HG02943 (cell line): ENCODE measurements at regions not wholly inside any gene's neighbourhood (a gene's known extent, or its start where the extent isn't known, plus 50 kb on each side); places are given as distances from the start of the nearest gene placed in this dataset.

ENCODE experiments used
- ATAC-seq: cut with Tn5 transposase; IDR thresholded peaks from one replicate; pipeline ENCODE4 v1.9.1; 2021; ENCODE audit warnings: mild to moderate bottlenecking, low read depth, moderate library complexity; ENCODE audit not compliant: unreplicated experiment

GRCh38 chr1:55428231-55428630 is 213.1 kb upstream of the USP24 start:
- no peak for ATAC-seq

DNA sequence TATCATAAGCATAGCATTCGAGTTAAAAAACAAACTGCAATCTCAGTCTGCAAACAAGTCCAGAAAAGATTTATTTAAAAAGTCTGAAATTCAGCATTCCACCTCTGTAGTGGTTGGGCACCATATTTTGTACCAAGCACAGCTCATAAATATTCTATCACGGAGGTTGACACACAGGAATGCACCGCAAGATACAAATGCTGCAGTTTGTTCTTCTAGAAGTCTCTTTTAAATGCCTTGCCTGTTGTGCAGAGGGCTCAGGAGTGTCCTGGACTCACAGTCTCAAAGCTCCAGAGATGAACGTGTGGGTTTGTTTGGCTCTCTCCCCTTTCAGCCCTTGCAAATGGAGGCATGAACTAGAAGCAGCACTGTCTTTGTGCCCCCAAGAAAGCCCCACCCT is 212.4 kb upstream of the USP24 start:
- ATAC-seq, result no peak

DNA sequence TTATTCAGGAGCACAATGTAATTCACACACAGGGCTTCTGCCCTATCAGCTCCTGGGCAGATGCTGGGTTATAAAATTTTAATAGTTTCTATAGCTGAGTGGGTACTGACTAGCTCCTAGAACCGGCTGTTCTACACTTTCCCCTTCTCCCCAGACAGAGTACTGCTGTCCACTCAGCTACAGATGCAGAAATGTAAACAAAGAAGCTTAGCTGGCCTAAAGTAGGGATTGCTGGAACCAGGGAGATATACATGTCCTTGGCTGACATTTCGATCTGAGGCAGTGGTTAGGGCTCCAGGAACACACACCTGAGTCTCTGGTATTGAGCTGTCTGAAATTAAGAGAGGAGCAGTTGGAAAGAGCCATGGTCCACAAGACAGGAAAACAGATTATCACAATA is 211.5 kb upstream of the USP24 start:
- no peak for ATAC-seq

- no peak for ATAC-seq
These were observed 211.0 kb upstream of the USP24 start for GRCh38 chr1:55426156-55426555.

GRCh38 chr1:55425310-55425930 is 210.3 kb upstream of the USP24 start:
- ATAC-seq, result no peak

DNA sequence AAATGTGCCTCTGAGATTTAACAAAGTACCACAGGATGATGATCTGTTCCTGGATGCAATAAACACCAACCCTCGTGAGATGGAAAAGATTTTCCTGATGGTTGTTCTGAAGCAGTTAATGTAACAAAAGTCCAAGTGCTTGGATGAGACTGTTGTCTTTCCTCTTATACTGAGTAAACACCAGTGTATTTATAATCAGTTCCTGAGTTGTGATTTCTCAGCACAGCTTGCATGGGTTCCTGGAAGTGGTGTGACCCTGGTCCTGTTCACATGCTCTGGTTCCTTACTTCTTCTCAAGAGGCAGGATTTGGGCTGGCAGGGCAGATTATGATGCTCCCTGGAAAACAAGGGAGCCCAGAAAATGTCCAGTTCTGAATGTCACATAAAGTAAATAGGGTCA is 208.2 kb upstream of the USP24 start:
- no peak for ATAC-seq

- no peak for ATAC-seq
These were observed 206.0 kb upstream of the USP24 start for GRCh38 chr1:55420929-55421716.

- ATAC-seq, result no peak
These were observed 204.9 kb upstream of the USP24 start for GRCh38 chr1:55420026-55420425.

DNA sequence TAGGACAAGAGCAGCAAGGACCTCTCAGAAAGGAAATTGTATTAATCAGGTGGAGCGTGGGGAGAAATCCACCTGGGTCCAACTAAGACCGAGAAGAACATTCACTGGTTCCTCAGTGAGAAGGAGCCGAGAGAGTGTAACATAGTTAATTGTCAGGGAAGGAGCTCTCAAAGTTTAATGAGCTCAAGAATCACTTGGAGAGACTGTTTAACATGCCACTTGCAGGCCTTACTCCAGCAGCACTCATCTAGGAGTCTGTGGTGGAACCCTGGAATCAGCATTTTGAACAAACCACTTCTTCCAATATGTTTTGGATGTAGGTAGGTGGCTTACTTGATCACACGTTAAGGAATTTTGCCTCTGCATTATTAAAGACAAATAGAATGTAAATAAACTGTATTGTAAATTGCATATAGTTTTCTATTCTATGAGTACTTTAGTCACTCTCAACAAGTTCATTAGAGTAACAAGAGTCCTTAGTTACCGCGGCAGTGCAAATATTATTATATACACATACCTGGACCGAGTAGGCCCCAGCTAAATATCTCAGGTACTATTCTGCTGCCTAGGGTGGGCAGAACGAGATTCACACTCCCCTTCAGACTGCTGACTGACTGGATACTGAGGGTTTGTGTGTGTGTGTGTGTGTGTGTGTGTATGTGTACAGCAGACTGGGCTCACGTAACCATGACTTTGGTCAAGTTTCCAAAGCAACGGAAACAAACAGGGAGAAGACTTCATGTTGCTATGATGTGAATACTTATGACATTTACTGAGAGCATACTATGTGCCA is 203.2 kb upstream of the USP24 start:
- no peak for ATAC-seq

GRCh38 chr1:55416164-55416842 is 201.1 kb upstream of the USP24 start:
- ATAC-seq, result no peak

DNA sequence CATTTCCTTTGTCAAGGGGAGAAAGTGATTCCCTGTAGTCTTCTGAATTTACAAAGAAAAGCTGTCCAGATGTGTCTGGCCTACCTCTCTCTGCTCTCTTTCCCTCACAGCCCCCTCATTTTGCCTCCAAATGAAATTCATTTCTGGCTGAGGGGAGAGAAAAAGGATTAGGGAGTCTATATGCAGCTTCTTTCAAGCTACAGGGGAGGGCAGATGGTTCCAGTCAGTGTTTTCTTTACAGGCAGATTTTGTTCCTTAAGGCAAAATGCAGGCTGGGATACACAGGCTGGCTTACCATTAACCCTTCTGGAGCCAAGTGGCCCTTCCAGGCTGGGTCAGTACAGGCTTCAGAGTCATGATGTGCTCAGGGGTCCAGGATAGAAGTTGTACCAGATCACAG is 198.1 kb upstream of the USP24 start:
- no peak for ATAC-seq

- ATAC-seq, result no peak
These were observed 196.9 kb upstream of the USP24 start for GRCh38 chr1:55412060-55412459.

- no peak for ATAC-seq
These were observed 187.7 kb upstream of the USP24 start for GRCh38 chr1:55402671-55403464.

DNA sequence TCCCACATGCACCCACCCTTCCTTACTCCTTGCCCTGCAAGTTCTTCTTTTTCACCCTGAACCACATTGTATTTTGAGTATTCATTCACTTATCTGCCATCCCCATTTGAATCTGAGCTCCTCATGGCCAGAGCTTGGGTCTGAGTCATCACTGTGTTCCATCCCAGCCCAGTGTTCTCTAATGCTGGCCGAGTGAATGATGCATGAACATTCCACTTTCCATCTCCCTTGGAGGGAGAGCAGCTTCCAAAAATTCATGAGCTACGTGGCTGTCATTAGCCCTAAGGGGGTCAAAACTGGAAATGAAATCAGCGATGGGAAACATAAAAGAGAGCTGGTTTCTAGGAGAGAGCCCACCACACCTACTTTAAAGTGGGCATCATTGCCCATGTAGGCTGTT is 187.0 kb upstream of the USP24 start:
- ATAC-seq, result no peak

GRCh38 chr1:55400508-55400907 is 185.3 kb upstream of the USP24 start:
- no peak for ATAC-seq

GRCh38 chr1:55399346-55399745 is 184.2 kb upstream of the USP24 start:
- no peak for ATAC-seq

- no peak for ATAC-seq
These were observed 181.3 kb upstream of the USP24 start for GRCh38 chr1:55396381-55396891.

DNA sequence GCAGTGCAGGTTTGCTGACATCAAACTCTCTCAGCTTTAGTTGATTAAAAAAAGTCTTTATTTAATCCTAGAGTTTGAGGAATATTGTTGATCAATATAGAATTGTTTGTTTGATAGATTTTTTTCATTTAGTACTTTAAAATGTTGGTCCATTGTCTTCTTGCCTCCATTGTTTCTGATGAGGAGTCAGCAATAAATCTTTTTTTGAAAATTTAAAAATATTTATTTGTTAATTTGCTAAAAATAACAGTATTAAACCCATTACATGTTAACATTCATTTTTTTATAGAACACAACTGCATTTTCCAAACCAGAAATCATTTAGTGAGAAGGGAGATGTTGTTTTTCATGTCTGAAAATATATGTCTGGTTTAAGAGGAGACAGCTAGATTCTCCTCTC is 173.8 kb upstream of the USP24 start:
- no peak for ATAC-seq

- ATAC-seq, result no peak
These were observed 172.0 kb upstream of the USP24 start for GRCh38 chr1:55387145-55387544.

DNA sequence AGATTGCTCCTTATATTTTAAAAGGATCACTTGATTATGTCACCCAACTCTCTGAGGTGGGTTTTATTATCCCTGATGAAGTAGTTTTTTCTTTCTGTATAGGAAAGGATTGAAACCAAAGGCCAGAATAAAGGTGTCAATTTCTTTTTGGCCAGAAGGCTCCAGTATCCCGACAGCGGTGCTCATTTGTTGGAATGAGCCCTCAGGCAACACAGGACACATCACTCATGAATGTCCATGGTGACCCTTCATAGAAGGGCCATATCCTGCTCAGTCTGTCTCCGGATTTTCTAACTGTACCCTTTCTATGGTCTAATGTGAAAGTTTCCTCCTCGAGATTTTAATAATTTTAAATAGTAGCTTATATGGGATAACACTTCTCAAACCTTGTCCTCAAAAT is 171.3 kb upstream of the USP24 start:
- ATAC-seq, result no peak
